Stomach (tissue), 8 donors: ENCODE measurements at regions not wholly inside any gene's neighbourhood (a gene's known extent, or its start where the extent isn't known, plus 50 kb on each side); places are given as distances from the start of the nearest gene placed in this dataset.

Experiments used
- DNase-seq, 2 donors: peaks; one replicate each; pipeline versions ENCODE4 v3.0.0 to v3.0.0-alpha.2; 2013 to 2019
- H3K27ac ChIP-seq, 5 donors: fragments of 200-600 bp in 4 of 5; sonication (generic) in 4 of 5; one replicate each; pipeline ENCODE4 v1.5.1; 2013 to 2019; ENCODE audit warnings: mild to moderate bottlenecking in 1 of 5, moderate library complexity in 1 of 5
- H3K27me3 ChIP-seq, 3 donors: fragments of 200-600 bp; sonication (generic); one replicate each; pipeline ENCODE4 v1.5.1; 2017 to 2019; ENCODE audit warnings: mixed run types in 1 of 3
- H3K36me3 ChIP-seq, 4 donors: fragments of 200-600 bp; sonication (generic); 1 replicate in 3 of 4; 2 replicates in 1 of 4; pipeline ENCODE4 v1.5.1; 2016 to 2019
- H3K4me1 ChIP-seq, 4 donors: fragments of 200-600 bp; sonication (generic); one replicate each; pipeline ENCODE4 v1.5.1; 2016 to 2019
- H3K4me3 ChIP-seq, 4 donors: fragments of 200-600 bp; sonication (generic) in 3 of 4; one replicate each; pipeline ENCODE4 v1.5.1; 2016 to 2019; ENCODE audit warnings: mild to moderate bottlenecking in 1 of 4
- H3K9me3 ChIP-seq, 4 donors: fragments of 200-600 bp; sonication (generic); one replicate each; pipeline ENCODE4 v1.5.1; 2016 to 2019
- EP300 ChIP-seq: sonication (generic); formaldehyde crosslinking; IDR thresholded peaks from one replicate; pipeline ENCODE4 v1.6.1; 2017; ENCODE audit warnings: antibody characterized with exemption
- POLR2A ChIP-seq, 4 donors: fragments of 450-650 bp; IDR thresholded peaks; one replicate each; pipeline ENCODE4 v1.6.1; 2016; ENCODE audit warnings: antibody characterized with exemption in 4 of 4, control low read depth in 2 of 4, mild to moderate bottlenecking in 1 of 4, moderate library complexity in 1 of 4
- POLR2AphosphoS5 ChIP-seq, 3 donors: sonication (generic); formaldehyde crosslinking; IDR thresholded peaks; one replicate each; pipeline ENCODE4 v1.6.1; 2016; ENCODE audit warnings: antibody characterized with exemption in 3 of 3
- WGBS, 5 donors: extraction: QIAGEN DNeasy Blood & Tissue Kit in 3 of 5; methylation state at CpG; one replicate each; pipeline versions ENCODE4 v1.1.5 to v1.1.7; 2013 to 2018; 5-methylcytosine and 5-hydroxymethylcytosine counted together
- intact Hi-C: fragments of 100-400 bp; cut with DNase I; formaldehyde crosslinking; loops from one replicate; pipeline ENCODE4 v1.15.1; 2023; ENCODE audit warnings: low total_unique reads
- TF ChIP-seq, protein P1 (sequence below), 7 experiments: fragments of 450-650 bp in 4 of 7; fragments of 200-600 bp in 3 of 7; sonication (generic) in 3 of 7; IDR thresholded peaks; one replicate each; pipeline ENCODE4 v1.5.1; 2016 to 2019; ENCODE audit warnings: antibody characterized with exemption in 7 of 7, control low read depth in 2 of 7, mild to moderate bottlenecking in 1 of 7
- donor health status: healthy with polysubstance abuse.
- donor health status: Bipolar disorder and iron deficiency.
- donor health status: healthy.

DNA sequence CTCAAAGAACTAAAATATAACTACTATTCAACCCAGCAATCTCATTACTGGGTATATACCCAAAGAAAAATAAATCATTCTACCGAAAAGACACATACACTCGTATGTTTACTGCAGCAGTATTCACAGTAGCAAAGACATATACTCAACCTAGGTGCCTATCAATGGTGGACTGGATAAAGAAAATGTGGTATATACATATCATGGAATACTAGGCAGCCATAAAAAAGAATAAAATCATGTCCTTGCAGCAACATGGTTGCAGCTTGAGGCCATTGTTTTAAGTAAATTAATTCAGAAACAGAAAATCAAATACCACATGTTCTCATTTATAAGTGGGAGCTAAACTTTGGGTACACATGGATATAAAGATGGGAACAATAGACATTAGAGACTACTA, 266.2 kb upstream of the POU3F1 start:
- H3K27me3 ChIP-seq, result peaks cover 0 to 19% (median 0%) of the 10 kb centered on the region in 3 donors
- H3K36me3 ChIP-seq, result no peaks in the 10 kb centered on the region
- intact Hi-C loops, result no loop called here
- WGBS, 5 donors, result 89 to 98% (median 92%) methylated on average over 2 of the region's 2 CpGs
- H3K4me1 ChIP-seq, result no peaks in the 10 kb centered on the region
- no peak for DNase-seq
- TF ChIP-seq POLR2A (IDR thresholded peaks at IDR 0.05) (no peak), POLR2AphosphoS5 (IDR thresholded peaks at IDR 0.05) (no peak), EP300 (no peak)
- TF ChIP-seq, protein P1, sequence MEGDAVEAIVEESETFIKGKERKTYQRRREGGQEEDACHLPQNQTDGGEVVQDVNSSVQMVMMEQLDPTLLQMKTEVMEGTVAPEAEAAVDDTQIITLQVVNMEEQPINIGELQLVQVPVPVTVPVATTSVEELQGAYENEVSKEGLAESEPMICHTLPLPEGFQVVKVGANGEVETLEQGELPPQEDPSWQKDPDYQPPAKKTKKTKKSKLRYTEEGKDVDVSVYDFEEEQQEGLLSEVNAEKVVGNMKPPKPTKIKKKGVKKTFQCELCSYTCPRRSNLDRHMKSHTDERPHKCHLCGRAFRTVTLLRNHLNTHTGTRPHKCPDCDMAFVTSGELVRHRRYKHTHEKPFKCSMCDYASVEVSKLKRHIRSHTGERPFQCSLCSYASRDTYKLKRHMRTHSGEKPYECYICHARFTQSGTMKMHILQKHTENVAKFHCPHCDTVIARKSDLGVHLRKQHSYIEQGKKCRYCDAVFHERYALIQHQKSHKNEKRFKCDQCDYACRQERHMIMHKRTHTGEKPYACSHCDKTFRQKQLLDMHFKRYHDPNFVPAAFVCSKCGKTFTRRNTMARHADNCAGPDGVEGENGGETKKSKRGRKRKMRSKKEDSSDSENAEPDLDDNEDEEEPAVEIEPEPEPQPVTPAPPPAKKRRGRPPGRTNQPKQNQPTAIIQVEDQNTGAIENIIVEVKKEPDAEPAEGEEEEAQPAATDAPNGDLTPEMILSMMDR (IDR thresholded peaks at IDR 0.05), result no peak
- H3K4me3 ChIP-seq, result no peak overlapping the region
- peaks cover 0 to 8% (median 0%) of the 10 kb centered on the region in 4 donors for H3K9me3 ChIP-seq
- no peak overlapping the region for H3K27ac ChIP-seq

DNA sequence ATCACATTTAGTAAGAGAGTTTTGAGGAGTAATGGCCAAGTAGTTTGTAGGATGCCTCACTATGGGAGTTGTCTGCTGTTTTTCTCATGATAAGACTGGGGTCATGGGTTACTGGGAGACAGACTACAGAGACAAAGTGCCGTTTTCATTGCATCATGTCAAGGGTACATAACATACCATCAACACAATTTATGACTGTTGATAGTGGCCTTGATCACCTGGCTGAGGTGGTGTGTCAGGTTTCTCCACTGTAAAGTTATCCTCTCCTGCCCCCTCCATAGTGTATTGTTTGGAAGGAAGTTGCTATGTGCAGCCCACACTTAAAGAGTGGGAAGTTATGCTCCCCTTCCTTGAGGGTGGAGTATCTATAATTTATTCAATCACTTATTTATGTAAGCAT, 263.5 kb upstream of the POU3F1 start:
- no peaks in the 10 kb centered on the region for H3K4me1 ChIP-seq
- intact Hi-C loops, result no loop called here
- no peak overlapping the region for H3K27ac ChIP-seq
- no peak for TF ChIP-seq EP300
- no peak for TF ChIP-seq POLR2A (IDR thresholded peaks at IDR 0.05)
- TF ChIP-seq, protein P1 (IDR thresholded peaks at IDR 0.05), result no peak
- TF ChIP-seq POLR2AphosphoS5 (IDR thresholded peaks at IDR 0.05), result no peak
- H3K36me3 ChIP-seq, result no peaks in the 10 kb centered on the region
- no peak overlapping the region for H3K4me3 ChIP-seq
- WGBS, 5 donors, result 29 to 70% (median 38%) methylated on average over 1 of the region's 1 CpG
- DNase-seq, result no peak
- H3K9me3 ChIP-seq, result peaks cover 0 to 8% (median 0%) of the 10 kb centered on the region in 4 donors
- peaks cover 0 to 24% (median 0%) of the 10 kb centered on the region in 3 donors for H3K27me3 ChIP-seq

DNA sequence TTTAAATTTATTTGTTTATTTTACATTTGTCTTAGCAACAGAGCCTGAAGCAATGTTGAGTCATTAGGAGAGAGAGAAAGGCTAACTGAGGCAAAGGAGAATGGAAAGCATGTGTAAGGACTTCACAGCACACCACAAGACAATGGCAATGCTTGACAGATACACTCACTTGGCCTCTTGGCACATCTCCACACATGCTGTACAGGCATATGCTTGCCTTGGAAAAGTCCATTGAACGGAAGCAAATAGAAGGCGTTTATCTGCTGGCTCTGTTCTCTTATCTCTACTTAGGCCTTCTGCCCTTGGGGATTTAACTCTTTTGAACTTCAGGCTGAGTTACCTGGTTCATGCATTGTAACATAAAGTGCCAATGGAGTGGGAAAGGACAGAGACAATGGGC, 262.2 kb upstream of the POU3F1 start:
- TF ChIP-seq, protein P1 (IDR thresholded peaks at IDR 0.05), result no peak
- TF ChIP-seq POLR2A (IDR thresholded peaks at IDR 0.05), result no peak
- no peak for TF ChIP-seq POLR2AphosphoS5 (IDR thresholded peaks at IDR 0.05)
- TF ChIP-seq EP300, result no peak
- 19 to 53% (median 23%) methylated on average over 2 of the region's 2 CpGs for WGBS, 5 donors
- Histone ChIP-seq H3K36me3 (no peaks in the 10 kb centered on the region), H3K27me3 (peaks cover 0 to 28% (median 0%) of the 10 kb centered on the region in 3 donors), H3K4me3 (no peak overlapping the region), H3K4me1 (no peaks in the 10 kb centered on the region), H3K27ac (no peak overlapping the region), H3K9me3 (peaks cover 0 to 8% (median 0%) of the 10 kb centered on the region in 4 donors)
- intact Hi-C loops, result no loop called here
- no peak for DNase-seq

DNA sequence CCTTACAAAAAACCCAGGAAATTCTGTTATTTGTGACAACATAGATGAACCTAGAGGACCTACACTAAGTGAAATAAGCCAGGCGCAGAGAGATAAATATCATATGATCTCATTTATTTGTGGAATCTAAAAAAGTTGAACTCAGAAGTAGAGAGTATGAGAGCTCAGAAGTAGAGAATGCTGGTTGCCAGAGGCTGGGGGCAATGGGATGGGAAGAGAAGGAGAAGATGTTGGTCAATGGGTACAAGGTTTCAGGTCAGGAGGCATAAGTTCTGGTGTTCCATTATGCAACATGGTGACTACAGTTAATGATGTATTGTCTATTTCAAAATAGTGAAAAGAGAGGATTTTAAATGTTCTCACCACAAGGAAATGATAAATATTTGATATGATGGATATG, 259.1 kb upstream of the POU3F1 start:
- H3K4me3 ChIP-seq, result no peak overlapping the region
- WGBS, 5 donors, result 86 to 98% (median 95%) methylated on average over 1 of the region's 1 CpG
- no peak for TF ChIP-seq EP300
- no peak for TF ChIP-seq POLR2A (IDR thresholded peaks at IDR 0.05)
- peaks cover 0 to 24% (median 0%) of the 10 kb centered on the region in 3 donors for H3K27me3 ChIP-seq
- DNase-seq, result no peak
- no peaks in the 10 kb centered on the region for H3K4me1 ChIP-seq
- H3K36me3 ChIP-seq, result no peaks in the 10 kb centered on the region
- no peaks in the 10 kb centered on the region for H3K9me3 ChIP-seq
- no peak overlapping the region for H3K27ac ChIP-seq
- intact Hi-C loops, result no loop called here

DNA sequence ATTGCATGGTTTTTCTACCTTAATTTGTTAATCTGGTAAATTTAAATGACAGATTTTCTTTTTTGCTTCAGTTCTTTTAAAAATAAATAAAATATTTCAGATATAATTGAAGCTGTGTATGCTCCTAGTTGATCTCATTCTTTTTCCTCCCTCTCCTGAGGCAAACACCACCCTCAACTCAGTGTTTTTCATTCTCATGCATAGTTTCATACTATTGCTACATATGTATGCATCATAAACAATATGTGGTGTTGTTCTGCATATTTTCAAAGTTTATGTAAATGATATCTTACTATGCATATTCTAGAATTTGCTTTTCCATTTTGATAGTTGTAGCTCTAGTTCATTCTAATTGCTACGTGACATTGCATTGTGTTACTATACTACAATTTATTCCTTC, 257.2 kb upstream of the POU3F1 start:
- Histone ChIP-seq H3K36me3 (no peaks in the 10 kb centered on the region), H3K9me3 (no peaks in the 10 kb centered on the region), H3K4me1 (no peaks in the 10 kb centered on the region), H3K4me3 (no peak overlapping the region), H3K27ac (no peak overlapping the region), H3K27me3 (peaks cover 0 to 29% (median 0%) of the 10 kb centered on the region in 3 donors)
- TF ChIP-seq POLR2AphosphoS5 (IDR thresholded peaks at IDR 0.05), result no peak
- no peak for TF ChIP-seq EP300
- 79 to 97% (median 87%) methylated on average over 1 of the region's 1 CpG for WGBS, 5 donors
- DNase-seq, result no peak
- intact Hi-C loops, result no loop called here
